22Rv1 (cell line): ENCODE measurements at regions not wholly inside any gene's neighbourhood (a gene's known extent, or its start where the extent isn't known, plus 50 kb on each side); places are given as distances from the start of the nearest gene placed in this dataset.

Experiments used
- ZFX ChIP-seq: fragments of 450-650 bp; IDR thresholded peaks from 2 replicates; pipeline ENCODE4 v1.6.1; 2017; ENCODE audit warnings: antibody characterized with exemption, borderline replicate concordance
- TF ChIP-seq, protein P1 (sequence below): fragments of 450-650 bp; IDR thresholded peaks from 2 replicates; pipeline ENCODE4 v1.5.1; 2017; ENCODE audit warnings: mild to moderate bottlenecking

DNA sequence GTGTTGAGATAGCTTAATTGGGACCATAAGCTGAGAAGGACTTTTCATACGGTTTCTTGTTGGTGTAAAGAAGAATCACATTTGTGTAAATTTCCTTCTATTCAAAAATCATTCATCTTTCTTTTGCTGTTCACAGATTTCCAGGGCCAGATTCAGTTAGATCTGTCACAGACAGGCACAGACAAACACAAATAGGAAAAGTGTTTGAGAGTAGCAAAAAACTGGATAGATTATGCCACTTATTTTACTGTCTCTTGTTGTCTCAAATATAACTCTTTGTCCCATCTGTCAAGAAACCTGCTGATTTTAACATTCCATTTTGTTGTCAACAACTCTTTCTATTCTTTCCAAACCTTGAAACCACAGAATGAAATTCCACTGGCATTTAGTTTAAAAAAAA lies 142.8 kb downstream of the ID4 start:
- TF ChIP-seq, protein P1, sequence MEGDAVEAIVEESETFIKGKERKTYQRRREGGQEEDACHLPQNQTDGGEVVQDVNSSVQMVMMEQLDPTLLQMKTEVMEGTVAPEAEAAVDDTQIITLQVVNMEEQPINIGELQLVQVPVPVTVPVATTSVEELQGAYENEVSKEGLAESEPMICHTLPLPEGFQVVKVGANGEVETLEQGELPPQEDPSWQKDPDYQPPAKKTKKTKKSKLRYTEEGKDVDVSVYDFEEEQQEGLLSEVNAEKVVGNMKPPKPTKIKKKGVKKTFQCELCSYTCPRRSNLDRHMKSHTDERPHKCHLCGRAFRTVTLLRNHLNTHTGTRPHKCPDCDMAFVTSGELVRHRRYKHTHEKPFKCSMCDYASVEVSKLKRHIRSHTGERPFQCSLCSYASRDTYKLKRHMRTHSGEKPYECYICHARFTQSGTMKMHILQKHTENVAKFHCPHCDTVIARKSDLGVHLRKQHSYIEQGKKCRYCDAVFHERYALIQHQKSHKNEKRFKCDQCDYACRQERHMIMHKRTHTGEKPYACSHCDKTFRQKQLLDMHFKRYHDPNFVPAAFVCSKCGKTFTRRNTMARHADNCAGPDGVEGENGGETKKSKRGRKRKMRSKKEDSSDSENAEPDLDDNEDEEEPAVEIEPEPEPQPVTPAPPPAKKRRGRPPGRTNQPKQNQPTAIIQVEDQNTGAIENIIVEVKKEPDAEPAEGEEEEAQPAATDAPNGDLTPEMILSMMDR, result no peak
- TF ChIP-seq ZFX, result no peak
